Renal pelvis (tissue), 1 donor: ENCODE measurements at regions not wholly inside any gene's neighbourhood (a gene's known extent, or its start where the extent isn't known, plus 50 kb on each side); places are given as distances from the start of the nearest gene placed in this dataset.

ENCODE experiments used
- DNase-seq: peaks from one replicate; pipeline ENCODE4 v3.0.0-alpha.2; 2013

DNA sequence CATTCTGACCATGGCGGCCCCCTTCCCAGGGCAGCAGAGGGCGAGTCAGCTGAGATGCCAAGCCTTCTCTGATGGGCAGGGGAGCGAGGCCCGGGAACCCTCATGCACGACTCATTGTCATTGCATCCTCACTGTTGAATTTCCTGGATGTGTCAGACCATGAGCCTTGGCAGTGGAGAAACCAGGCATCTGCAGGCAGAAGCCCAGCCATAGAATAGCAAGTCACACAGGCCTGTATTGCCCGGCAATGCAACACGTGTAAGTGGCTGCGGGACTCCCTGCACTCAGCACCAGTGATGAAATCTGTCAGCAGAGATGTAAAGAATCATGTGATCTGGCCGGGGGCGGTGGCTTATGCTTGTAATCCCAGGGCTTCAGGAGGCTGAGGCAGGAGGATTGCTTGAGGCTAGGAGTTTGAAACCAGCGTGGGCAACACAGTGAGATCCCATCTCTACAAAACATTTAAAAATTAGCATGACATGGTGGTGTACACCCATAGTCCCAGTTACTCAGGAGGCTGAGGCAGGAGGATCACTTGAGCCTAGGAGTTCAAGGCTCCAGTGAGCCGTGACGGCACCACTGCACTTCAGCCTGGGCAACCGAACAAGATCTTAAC is 199.7 kb downstream of the KATNAL1 start:
- DNase-seq: no peak

DNA sequence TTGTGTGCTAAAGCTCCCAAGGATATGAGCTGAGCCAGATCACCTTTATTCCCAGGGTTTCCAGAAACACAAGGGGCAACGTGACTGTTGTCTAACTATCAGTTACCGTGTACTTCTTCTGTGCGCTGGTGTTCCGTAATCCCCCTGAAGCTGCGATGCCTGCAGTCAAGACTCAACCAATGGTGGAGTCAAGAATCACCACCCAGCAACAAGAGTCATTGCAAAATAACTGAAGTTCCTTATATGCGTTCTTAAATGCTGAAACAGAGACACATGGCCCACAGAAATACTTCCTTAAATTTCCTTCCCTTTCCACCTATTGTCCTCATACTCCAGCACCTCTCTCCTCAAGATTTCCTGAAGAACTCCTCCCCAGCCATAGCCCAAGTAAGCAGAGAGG is 200.2 kb downstream of the KATNAL1 start:
- no peak for DNase-seq

DNA sequence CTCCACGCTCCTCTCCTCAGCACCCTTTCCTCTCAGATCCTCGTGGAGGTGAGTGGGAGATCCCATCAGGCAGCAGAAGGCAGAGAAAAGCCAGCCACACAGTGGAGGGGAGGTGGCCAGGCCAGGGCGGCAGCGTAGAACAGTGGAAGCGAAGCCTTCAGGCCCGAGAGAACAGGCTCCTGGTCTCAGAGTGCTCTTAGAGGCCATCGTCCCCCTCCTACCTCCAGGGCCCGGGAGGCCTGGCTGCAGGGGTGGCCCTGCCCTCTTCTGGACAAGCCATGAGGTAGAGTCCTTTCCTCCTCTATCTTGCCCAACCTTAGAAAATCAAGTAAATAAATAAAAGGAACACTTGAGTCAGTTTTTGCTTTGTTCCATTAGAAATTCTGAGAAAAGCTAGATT is 202.0 kb downstream of the KATNAL1 start:
- no peak for DNase-seq

- no peak for DNase-seq
Observed at GRCh38 chr13:30103161-30103840, 204.1 kb downstream of the KATNAL1 start.

DNA sequence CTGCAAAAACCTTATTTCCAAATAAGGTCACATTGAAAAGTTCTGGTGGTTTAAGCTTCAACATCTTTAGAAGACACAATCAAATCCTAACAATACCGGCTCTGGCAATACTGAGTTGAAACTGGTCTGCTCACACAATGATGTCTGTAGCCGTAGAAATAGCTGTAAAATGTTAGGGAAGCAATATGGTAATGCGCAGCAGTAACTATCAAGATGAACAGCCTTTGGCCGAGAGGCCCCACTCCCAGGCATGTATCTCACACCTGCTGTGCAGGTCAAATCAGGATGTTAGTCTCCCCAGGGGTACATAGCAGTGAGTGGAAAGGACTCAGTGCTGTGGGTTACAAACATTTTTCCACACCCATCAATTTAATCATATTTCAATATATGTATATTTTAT is 207.1 kb downstream of the KATNAL1 start:
- DNase-seq: no peak

- DNase-seq: no peak
Observed at GRCh38 chr13:30097701-30098100, 209.7 kb downstream of the KATNAL1 start.

DNA sequence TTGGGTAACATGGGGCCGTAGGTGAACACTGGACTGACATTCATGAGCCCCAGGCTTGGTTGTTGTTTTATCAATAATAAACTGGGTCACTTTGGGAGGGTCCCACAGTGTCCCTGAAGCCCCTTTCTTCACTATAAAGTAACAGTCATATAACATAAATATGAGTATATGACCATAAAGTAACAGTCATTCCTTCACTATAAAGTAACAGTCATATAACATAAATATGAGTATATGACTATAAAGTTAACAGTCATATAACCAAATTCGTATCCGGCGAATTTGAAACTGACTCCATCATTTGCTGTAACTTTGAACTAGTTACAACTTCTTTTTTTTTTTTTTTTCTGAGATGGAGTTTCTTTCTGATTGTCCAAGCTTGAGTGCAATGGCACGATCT is 210.3 kb downstream of the KATNAL1 start:
- no peak for DNase-seq

DNA sequence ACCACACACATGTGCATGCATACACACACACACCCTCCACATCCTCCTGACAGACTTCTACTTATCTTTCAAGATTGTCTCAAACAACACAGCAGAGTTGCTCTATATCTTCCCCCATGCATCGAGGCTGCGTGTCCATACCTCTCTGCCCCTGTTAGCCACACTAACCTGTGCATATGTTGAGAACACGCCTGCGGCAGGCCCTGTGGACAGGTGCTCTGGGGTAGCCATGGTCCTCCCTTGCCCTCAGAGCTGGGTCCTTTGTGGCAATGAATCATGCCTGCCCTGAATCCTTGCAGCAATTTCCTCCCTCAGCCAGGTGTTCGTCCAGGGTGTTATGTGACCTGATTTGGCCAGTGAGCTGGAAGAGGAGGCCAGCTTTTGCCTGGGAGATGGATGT is 213.3 kb downstream of the KATNAL1 start:
- DNase-seq: no peak

- no peak for DNase-seq
Observed at GRCh38 chr13:30093236-30093635, 214.1 kb downstream of the KATNAL1 start.

- DNase-seq: no peak
Observed at GRCh38 chr13:30091691-30092090, 215.7 kb downstream of the KATNAL1 start.

DNA sequence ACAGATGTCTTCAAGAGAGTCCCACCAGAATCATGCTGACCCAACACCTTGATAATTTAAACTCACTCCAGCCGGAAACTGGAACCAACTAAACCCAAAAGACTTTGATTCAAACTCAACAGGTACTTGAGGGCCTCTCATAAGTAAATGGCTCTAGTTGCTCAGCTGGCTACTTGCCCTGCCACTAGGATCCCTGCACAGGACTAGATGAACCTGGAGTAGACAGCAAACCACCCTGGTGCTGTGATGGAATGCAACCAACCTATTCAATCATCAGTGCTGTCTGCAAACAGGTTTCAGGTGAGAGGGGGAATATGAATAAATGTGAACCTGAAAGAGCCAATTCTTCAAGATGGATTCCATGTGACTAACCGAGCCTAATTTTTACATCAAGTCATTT is 216.3 kb downstream of the KATNAL1 start:
- DNase-seq: no peak

DNA sequence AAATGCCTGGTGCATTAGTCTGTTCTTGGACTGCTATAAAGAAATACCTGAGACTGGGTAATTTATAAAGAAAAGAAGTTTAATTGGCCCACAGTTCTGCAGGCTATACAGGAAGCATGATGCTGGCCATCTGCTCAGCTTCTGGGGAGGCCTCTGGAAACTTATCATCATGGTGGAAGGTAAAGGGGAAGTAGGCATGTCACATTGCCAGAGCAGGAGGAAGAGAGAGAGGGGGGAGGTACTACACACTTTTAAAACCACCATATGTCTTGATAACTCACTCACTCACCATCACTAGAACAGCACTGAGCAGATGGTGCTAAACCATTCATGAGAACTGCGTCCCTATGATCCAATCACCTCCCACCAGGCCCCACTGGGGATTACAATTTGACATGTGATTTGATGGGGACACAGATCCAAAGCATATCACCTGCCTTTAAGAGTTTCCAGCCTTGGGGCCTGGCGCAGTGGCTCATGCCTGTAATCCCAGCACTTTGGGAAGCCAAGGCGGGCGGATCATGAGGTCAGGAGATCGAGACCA is 219.0 kb downstream of the KATNAL1 start:
- DNase-seq: no peak

DNA sequence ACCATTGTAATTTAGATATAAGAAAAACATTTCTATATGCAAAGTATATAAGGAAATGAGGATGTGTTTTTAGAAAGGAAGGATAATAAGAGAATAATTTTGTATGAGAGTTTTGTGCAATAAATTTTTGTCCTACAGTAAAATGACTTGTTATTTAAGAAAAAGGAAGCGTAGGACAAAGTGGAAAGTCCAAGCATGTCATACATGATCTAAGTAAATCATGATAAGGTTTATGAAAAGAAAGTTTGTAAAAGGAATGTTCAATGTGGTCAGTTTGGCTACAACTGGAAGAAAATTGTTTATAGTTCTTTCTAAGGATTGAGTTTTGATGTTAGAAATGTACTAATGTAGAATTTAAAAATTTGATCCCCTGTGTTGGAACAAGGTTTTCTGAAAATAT is 222.3 kb downstream of the KATNAL1 start:
- DNase-seq: no peak

DNA sequence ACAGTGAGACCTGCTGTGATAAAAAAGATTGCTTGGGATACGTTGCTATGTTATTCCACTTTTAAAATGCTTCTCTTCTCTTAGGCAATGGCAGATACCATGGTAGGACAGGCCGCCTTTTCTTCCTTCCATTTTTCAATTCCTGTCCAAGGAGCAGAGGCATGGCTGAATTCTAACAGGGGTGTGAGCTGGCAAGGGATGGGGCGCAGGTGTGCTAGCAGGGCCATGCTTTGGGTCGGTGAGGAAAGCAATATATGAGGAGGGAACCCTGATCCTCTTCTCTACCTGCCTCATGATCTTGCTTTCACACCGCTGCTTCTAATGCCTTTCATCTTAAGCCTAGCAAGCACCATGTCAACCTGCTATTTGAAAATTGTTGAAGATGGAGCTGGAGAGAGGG is 225.0 kb downstream of the KATNAL1 start:
- DNase-seq: no peak

- DNase-seq: no peak
Observed at GRCh38 chr13:30081331-30081730, 226.0 kb downstream of the KATNAL1 start.

GRCh38 chr13:30079501-30079900 is 227.8 kb downstream of the KATNAL1 start:
- DNase-seq: no peak

GRCh38 chr13:30078059-30078458 is 227.6 kb upstream of the UBL3 start:
- DNase-seq: no peak

GRCh38 chr13:30077240-30077735 is 226.9 kb upstream of the UBL3 start:
- DNase-seq: no peak

DNA sequence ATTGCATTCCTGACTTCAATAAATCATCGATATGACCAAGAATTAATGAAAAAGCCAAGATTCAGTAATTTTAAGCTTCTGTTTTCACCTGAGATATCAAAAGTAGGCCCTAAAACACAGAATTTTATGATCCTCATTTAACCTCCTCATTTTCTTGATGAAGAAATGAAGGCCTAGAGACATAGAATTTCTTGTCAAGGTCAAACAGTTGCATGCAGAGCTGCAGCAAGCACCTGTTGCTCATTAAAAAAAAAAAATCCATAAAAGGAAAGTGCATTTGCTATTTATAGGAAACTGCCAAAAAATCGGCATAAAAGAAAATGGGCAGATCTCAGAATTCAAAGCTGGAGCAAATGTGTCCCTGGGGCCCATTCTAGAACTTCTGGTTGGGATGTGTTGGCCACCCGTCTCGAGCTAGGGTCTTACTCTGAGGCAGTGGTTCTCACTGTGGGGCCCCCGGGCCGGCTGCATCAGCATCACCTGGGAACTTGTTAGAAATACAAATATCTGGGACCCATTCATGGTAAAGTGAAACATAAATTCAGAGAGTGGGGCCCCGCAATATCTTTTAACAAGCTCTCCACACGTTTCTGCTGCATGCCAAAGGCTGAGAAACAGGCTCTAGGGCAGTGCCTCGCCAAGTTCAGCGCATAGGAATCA is 224.7 kb upstream of the UBL3 start:
- DNase-seq: no peak

DNA sequence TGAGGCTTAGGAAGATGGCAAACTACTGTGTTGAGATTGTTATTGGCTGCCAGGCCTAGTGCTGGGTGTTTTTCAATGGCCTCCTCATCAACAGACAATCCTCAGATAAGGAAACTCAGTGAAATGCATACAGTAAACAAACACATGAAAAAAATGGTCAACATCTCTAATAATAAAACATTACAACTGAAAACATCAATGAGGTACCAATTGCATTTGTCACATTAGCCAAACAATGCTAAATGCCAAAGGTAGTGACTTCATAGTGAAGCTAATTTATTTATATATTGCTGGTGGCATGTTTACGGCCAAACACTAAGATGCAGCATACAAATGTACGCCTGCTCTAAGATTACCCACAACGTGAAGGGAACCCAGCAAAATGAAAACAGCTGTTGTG is 224.0 kb upstream of the UBL3 start:
- DNase-seq: no peak

DNA sequence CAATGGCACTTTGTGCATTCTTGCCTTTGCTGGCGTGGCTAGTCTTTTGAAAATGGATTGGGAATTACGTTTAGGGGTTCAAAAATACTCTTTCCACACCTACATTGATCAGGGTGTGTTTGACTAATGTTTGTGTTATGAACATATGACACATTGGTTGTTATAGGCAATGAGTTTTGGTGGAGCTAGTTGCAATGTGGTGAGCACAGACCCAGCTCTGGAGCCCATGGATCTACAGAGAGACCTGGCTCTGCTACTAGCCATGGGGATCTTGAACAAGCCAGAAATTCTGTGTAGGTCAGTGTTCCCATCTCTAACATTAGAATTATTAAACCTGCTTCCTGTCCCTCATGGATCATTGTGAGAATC is 222.4 kb upstream of the UBL3 start:
- no peak for DNase-seq

GRCh38 chr13:30071969-30072817 is 221.8 kb upstream of the UBL3 start:
- no peak for DNase-seq
